ENCODE measurements at regions not wholly inside any gene's neighbourhood (a gene's known extent, or its start where the extent isn't known, plus 50 kb on each side); places are given as distances from the start of the nearest gene placed in this dataset.

DNA sequence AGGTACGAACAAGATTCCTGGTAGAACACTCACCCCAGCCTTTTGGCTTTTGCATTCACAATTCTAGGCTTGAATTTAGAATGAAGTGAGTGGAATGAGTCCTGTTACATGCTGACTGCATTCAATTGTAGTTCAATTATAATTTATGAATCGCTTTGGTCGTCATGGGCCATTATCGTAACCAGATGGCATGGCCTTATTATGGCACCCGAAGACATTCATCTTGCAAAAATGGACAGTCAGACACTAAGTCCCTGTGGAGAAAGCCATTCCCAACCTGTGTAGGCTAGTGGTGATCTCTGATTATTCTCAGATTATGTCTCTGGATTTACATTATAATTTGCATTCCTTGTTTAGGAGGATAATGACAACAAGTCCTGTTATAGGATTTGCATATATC, 292.4 kb upstream of the NPSR1 start:
- H3K4me3 ChIP-seq (ENCODE audit: low read depth, low read length): no peak overlapping the region
- in situ Hi-C loops (cut with HindIII; ENCODE audit: low sequenced_read_pairs): no loop called here
- TF ChIP-seq, protein P1, sequence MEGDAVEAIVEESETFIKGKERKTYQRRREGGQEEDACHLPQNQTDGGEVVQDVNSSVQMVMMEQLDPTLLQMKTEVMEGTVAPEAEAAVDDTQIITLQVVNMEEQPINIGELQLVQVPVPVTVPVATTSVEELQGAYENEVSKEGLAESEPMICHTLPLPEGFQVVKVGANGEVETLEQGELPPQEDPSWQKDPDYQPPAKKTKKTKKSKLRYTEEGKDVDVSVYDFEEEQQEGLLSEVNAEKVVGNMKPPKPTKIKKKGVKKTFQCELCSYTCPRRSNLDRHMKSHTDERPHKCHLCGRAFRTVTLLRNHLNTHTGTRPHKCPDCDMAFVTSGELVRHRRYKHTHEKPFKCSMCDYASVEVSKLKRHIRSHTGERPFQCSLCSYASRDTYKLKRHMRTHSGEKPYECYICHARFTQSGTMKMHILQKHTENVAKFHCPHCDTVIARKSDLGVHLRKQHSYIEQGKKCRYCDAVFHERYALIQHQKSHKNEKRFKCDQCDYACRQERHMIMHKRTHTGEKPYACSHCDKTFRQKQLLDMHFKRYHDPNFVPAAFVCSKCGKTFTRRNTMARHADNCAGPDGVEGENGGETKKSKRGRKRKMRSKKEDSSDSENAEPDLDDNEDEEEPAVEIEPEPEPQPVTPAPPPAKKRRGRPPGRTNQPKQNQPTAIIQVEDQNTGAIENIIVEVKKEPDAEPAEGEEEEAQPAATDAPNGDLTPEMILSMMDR (IDR thresholded peaks at IDR 0.05; ENCODE audit: low read depth, low read length, missing control alignments): no peak
- DNase-seq (ENCODE audit: low read depth): no peak

DNA sequence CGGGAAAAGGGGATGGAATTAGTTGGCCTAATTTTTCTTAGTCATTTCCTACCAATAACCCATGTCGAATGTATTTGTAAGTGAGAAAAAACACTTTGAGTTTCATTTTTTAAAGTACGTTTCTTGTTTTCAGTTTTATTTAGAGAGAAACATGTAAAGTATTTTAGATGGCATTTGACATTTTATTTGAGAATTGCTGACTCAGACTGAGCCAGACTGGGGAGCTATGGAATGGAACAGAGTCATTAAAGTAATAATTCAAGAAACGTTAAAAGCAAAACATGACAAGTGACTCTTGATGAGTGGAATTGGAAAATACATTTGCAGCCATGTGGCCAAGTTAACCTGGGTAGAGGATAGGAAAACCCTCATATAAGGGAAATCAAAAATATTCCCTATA, 286.1 kb upstream of the NPSR1 start:
- TF ChIP-seq, protein P1 (IDR thresholded peaks at IDR 0.05; ENCODE audit: low read depth, low read length, missing control alignments): no peak
- in situ Hi-C loops (cut with HindIII; ENCODE audit: low sequenced_read_pairs): no loop called here
- H3K4me3 ChIP-seq (ENCODE audit: low read depth, low read length): no peak overlapping the region
- DNase-seq (ENCODE audit: low read depth): no peak

DNA sequence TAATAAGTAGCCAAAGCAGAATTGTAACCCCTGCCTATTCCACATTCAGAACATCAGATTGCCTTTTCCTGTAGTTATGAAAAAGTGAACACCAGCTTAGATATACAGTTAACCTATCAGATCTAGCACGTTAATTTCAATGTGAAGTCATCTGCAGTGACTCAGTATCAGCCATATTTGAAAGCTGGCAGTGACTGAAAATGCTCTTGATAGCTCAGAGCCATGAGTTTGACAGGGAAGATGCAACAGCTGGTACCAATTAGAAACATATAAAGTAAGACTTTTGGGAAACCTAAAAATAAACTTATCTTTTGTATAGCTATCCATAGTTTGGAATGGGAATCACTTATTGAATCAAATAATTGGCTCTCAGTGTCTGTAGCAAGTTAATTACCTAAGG, 284.1 kb upstream of the NPSR1 start:
- in situ Hi-C loops (cut with HindIII; ENCODE audit: low sequenced_read_pairs): no loop called here
- H3K4me3 ChIP-seq (ENCODE audit: low read depth, low read length): no peak overlapping the region
- TF ChIP-seq, protein P1 (IDR thresholded peaks at IDR 0.05; ENCODE audit: low read depth, low read length, missing control alignments): no peak
- no peak for DNase-seq (ENCODE audit: low read depth)

DNA sequence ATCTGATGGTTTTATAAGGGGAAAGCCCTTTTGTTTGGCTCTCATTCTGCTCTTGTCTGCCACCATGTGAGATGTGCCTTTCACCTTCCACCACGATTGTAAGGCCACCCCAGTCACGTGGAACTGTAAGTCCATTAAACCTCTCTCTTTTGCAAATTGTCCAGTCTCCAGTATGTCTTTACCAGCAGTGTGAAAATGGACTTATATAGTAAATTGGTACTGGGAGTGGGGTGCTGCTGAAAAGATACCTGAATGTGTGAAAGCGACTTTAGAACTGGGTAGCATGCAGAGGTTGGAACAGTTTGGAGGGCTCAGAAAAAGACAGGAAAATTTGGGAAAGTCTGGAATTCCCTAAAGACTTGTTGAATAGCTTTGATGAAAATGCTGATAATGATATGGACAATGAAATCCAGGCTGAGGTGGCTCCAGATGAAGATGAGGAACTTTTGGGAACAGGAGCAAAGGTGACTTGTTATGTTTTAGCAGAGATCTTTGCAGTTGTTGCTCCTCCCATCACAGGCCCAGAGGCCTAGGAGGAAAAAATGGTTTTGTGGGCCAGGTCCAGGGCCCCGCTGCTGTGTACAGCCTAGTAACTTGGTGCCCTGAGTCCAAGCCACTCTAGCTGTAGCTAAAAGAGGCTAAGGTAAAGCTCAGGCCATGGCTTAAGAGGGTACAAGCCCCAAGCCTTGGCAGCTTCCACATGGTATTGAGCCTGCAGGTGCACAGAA, 275.7 kb upstream of the NPSR1 start:
- in situ Hi-C loops (cut with HindIII; ENCODE audit: low sequenced_read_pairs): no loop called here
- no peak overlapping the region for H3K4me3 ChIP-seq (ENCODE audit: low read depth, low read length)
- no peak for DNase-seq (ENCODE audit: low read depth)
- TF ChIP-seq, protein P1 (IDR thresholded peaks at IDR 0.05; ENCODE audit: low read depth, low read length, missing control alignments): no peak

DNA sequence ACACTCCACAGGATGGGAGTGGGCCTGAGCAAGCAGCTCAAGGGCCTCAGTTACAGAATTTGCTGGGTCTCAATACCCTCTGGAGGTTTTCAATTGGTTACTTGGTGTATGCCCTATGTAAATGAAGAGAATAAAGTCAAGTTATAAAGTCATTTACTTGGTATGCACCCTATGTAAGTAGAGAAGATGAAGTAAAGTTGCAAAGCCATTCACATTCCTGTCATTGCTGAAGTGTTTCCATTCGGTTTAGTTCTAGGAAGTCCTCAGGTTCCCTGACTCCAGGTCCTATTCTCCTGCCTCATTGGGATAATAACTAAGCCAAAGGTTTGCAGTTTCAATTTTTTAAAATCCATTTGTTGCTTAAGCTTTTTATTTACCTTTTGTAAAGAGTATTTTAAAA, 272.6 kb upstream of the NPSR1 start:
- H3K4me3 ChIP-seq (ENCODE audit: low read depth, low read length): no peak overlapping the region
- TF ChIP-seq, protein P1 (IDR thresholded peaks at IDR 0.05; ENCODE audit: low read depth, low read length, missing control alignments): no peak
- DNase-seq (ENCODE audit: low read depth): no peak
- in situ Hi-C loops (cut with HindIII; ENCODE audit: low sequenced_read_pairs): no loop called here

DNA sequence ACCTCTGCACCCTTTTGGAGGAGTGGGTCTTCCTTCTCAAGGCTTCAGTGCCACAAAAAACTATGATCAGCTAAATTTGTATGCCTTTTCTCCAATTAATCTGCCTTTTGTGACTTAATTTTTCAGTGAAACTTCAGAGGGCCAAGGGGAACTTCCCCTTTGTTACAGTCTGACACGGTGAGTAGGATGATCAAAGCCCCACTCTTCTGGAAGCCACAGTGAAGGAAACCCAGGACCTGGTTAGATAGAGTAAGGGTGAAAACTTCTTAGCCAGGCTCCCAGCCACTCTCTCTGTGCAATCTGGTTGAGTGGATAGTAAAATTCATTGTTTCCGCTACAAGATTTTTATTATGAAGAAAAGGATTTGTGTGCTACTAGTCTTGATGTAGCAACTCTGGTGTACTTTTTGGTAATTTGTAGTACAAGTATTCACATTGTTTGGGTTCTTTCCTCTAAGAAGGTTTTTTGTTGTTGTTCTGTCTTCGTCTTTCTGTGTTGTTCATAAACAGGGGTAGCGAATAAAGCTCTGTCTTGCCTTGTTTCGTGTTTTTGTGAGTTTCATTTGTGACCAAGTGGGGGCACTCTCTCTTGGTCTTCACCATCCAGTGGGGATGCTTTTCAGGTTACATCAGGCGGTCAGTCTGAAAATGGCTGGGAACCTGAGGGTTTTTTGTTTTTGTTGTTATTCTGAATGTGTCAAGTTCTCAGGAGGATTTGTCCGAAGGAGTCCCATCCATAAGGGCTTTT, 268.5 kb upstream of the NPSR1 start:
- TF ChIP-seq, protein P1 (IDR thresholded peaks at IDR 0.05; ENCODE audit: low read depth, low read length, missing control alignments): no peak
- no peak for DNase-seq (ENCODE audit: low read depth)
- H3K4me3 ChIP-seq (ENCODE audit: low read depth, low read length): no peak overlapping the region
- in situ Hi-C loops (cut with HindIII; ENCODE audit: low sequenced_read_pairs): no loop called here

Data from astrocyte of the cerebellum (primary cell).